ENCODE measurements at regions not wholly inside any gene's neighbourhood (a gene's known extent, or its start where the extent isn't known, plus 50 kb on each side); places are given as distances from the start of the nearest gene placed in this dataset.

DNA sequence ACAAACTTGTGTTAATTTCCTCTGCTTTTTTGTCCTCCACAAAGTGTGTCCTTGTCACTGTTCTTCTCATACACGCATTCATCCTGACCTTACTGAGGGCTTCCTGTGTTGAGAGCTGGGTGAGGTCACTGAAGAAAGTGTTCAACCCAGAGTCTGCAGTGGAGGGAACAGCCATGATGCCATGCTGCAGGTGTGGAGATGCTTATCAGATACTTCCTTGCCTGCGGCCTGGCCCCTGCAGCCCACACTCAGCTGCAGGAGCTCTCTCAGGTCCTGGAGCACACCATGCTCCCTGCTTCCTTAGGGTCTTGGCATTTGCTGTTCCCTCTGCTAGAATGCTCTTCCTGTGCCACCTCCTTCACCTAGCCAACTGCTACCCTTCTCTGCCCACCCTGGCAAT is 108.1 kb upstream of the SPRY4 start:
- TF ChIP-seq GATA2 (IDR thresholded peaks at IDR 0.05; ENCODE audit: insufficient read depth, insufficient read length, low read depth, low read length): peak; percentile 87
- TF ChIP-seq POLR2A (IDR thresholded peaks at IDR 0.05; ENCODE audit: low read depth, low read length): no peak
- H3K27ac ChIP-seq (ENCODE audit: insufficient read depth, low read depth, low read length): no peak overlapping the region
- no peak for FAIRE-seq
- H3K9me1 ChIP-seq (replicated peaks; ENCODE audit: control insufficient read depth, extremely low read depth, insufficient read depth, low read length): no peaks in the 10 kb centered on the region
- no TSS peak for BruUV-seq (replicated peaks)
- H3K9ac ChIP-seq (replicated peaks; ENCODE audit: extremely low read depth, insufficient read depth, low read length): no peak overlapping the region
- no peaks in the 10 kb centered on the region for H3K36me3 ChIP-seq (ENCODE audit: control insufficient read depth in 2 of 2, extremely low read depth in 1 of 2, insufficient read depth in 2 of 2, low read length in 2 of 2)
- POLR2A ChIA-PET: interaction anchor here (0.6 kb wide), 1 partner anchor 312 kb away, joined by 4 read pairs; no protein-coding TSS in a partner anchor
- H4K20me1 ChIP-seq (replicated peaks; ENCODE audit: control insufficient read depth, extremely low read depth, insufficient read depth, low read length): no peaks in the 10 kb centered on the region
- H3K27me3 ChIP-seq (ENCODE audit: control insufficient read depth in 2 of 2, insufficient read depth in 2 of 2, low read length in 2 of 2): no peaks in the 10 kb centered on the region
- H3K4me3 ChIP-seq (replicated peaks in 1 of 3; ENCODE audit: insufficient read depth in 1 of 3, low read depth in 1 of 3, low read length in 3 of 3): no peak overlapping the region
- dilution Hi-C loops (cut with MboI; ENCODE audit: extremely low pct_ligation_motif_present, low sequenced_read_pairs): no loop called here
- H3K4me2 ChIP-seq (ENCODE audit: insufficient read depth, low read length): no peak overlapping the region
- no peak for DNase-seq (ENCODE audit: low read depth, low spot score)
- intact Hi-C loops (cut with micrococcal nuclease): no loop called here
- no peaks in the 10 kb centered on the region for H3K79me2 ChIP-seq (ENCODE audit: control insufficient read depth, insufficient read depth, low read length)
- peaks cover 26% of the 10 kb centered on the region for H3K4me1 ChIP-seq (ENCODE audit: control insufficient read depth, extremely low read depth, insufficient read depth, low read length)
- CTCF ChIA-PET: interaction anchor here (0.7 to 1.4 kb wide), 3 partner anchors 10 to 116 kb away, joined by 3 to 4 read pairs (median 3); partner anchors contain the start of gene SPRY4
- H3K9me3 ChIP-seq (replicated peaks; ENCODE audit: control insufficient read depth, insufficient read depth, low read length): no peaks in the 10 kb centered on the region
- no peak overlapping the region for H2AFZ ChIP-seq (ENCODE audit: low read depth, low read length)

DNA sequence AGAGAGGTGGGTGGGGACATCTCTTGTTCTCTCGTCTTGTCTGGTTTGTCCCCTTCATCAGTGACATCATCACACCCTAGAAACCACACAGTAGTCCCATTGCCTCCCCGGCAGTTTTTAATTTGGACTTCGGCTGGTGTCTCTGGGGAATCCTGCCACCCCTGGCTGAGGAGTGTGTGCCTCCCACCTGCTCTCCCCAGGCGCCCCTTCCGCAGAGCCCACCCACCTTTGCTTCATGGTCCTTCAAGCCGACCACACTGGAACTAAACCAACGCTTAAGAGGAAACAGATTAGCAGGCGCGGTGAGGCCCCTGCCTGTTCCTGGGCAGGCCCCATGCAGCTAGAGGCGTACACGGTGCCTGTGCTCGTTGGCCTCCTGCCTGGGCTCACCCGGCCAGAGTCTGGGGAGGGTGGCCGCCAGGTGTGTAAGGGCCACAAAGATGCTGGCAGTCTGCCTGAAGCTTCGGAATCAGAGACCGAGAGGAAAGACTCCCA is 107.6 kb upstream of the SPRY4 start:
- peaks cover 30% of the 10 kb centered on the region for H3K4me1 ChIP-seq (ENCODE audit: control insufficient read depth, extremely low read depth, insufficient read depth, low read length)
- no peaks in the 10 kb centered on the region for H3K79me2 ChIP-seq (ENCODE audit: control insufficient read depth, insufficient read depth, low read length)
- H3K9me1 ChIP-seq (replicated peaks; ENCODE audit: control insufficient read depth, extremely low read depth, insufficient read depth, low read length): no peaks in the 10 kb centered on the region
- TF ChIP-seq JUN (IDR thresholded peaks at IDR 0.05; ENCODE audit: borderline replicate concordance, insufficient read depth, insufficient read length, low read depth) (no peak), FOS (IDR thresholded peaks at IDR 0.05; ENCODE audit: borderline replicate concordance, insufficient read depth, low read length) (no peak), POLR2A (IDR thresholded peaks at IDR 0.05; ENCODE audit: low read depth, low read length) (no peak), GATA2 (IDR thresholded peaks at IDR 0.05; ENCODE audit: insufficient read depth, insufficient read length, low read depth, low read length) (no peak), POLR2AphosphoS5 (IDR thresholded peaks at IDR 0.05; ENCODE audit: insufficient read depth, low read depth, low read length) (no peak), MYC (IDR thresholded peaks at IDR 0.05; ENCODE audit: low read depth, low read length) (no peak), EZH2 (IDR thresholded peaks at IDR 0.05; ENCODE audit: borderline replicate concordance, low read depth, low read length, severe bottlenecking) (no peak)
- TF ChIP-seq, protein P1, sequence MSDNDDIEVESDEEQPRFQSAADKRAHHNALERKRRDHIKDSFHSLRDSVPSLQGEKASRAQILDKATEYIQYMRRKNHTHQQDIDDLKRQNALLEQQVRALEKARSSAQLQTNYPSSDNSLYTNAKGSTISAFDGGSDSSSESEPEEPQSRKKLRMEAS (IDR thresholded peaks at IDR 0.05; ENCODE audit: insufficient read depth, insufficient read length): no peak
- TF ChIP-seq, protein P2, sequence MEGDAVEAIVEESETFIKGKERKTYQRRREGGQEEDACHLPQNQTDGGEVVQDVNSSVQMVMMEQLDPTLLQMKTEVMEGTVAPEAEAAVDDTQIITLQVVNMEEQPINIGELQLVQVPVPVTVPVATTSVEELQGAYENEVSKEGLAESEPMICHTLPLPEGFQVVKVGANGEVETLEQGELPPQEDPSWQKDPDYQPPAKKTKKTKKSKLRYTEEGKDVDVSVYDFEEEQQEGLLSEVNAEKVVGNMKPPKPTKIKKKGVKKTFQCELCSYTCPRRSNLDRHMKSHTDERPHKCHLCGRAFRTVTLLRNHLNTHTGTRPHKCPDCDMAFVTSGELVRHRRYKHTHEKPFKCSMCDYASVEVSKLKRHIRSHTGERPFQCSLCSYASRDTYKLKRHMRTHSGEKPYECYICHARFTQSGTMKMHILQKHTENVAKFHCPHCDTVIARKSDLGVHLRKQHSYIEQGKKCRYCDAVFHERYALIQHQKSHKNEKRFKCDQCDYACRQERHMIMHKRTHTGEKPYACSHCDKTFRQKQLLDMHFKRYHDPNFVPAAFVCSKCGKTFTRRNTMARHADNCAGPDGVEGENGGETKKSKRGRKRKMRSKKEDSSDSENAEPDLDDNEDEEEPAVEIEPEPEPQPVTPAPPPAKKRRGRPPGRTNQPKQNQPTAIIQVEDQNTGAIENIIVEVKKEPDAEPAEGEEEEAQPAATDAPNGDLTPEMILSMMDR (IDR thresholded peaks at IDR 0.05; ENCODE audit: extremely low read depth in 1 of 2, insufficient read depth in 1 of 2, low read depth in 1 of 2, low read length in 2 of 2): no peak
- POLR2A ChIA-PET: interaction anchor here (0.6 kb wide), 2 partner anchors 116 to 312 kb away, joined by 3 to 4 read pairs; no protein-coding TSS in a partner anchor
- no peak overlapping the region for H3K27ac ChIP-seq (ENCODE audit: insufficient read depth, low read depth, low read length)
- no peak overlapping the region for H3K4me3 ChIP-seq (replicated peaks in 1 of 3; ENCODE audit: insufficient read depth in 1 of 3, low read depth in 1 of 3, low read length in 3 of 3)
- intact Hi-C loops (cut with micrococcal nuclease) (no loop called here), dilution Hi-C loops (cut with MboI; ENCODE audit: extremely low pct_ligation_motif_present, low sequenced_read_pairs) (no loop called here)
- no TSS peak for BruUV-seq (replicated peaks)
- no peaks in the 10 kb centered on the region for H3K27me3 ChIP-seq (ENCODE audit: control insufficient read depth in 2 of 2, insufficient read depth in 2 of 2, low read length in 2 of 2)
- no peak for DNase-seq (ENCODE audit: low read depth, low spot score)
- no peaks in the 10 kb centered on the region for H4K20me1 ChIP-seq (replicated peaks; ENCODE audit: control insufficient read depth, extremely low read depth, insufficient read depth, low read length)
- no peak overlapping the region for H3K9ac ChIP-seq (replicated peaks; ENCODE audit: extremely low read depth, insufficient read depth, low read length)
- no peak for FAIRE-seq
- H3K4me2 ChIP-seq (ENCODE audit: insufficient read depth, low read length): no peak overlapping the region
- H3K9me3 ChIP-seq (replicated peaks; ENCODE audit: control insufficient read depth, insufficient read depth, low read length): no peaks in the 10 kb centered on the region
- H3K36me3 ChIP-seq (ENCODE audit: control insufficient read depth in 2 of 2, extremely low read depth in 1 of 2, insufficient read depth in 2 of 2, low read length in 2 of 2): no peaks in the 10 kb centered on the region
- CTCF ChIA-PET: interaction anchor here (0.7 to 1.4 kb wide), 3 partner anchors 11 to 116 kb away, joined by 3 to 4 read pairs (median 3); partner anchors contain the start of gene SPRY4
- H2AFZ ChIP-seq (ENCODE audit: low read depth, low read length): no peak overlapping the region
